ENCODE measurements at regions not wholly inside any gene's neighbourhood (a gene's known extent, or its start where the extent isn't known, plus 50 kb on each side); places are given as distances from the start of the nearest gene placed in this dataset.
"Not testable (repeated sequence)": the region's sequence is repeated elsewhere in the genome, so short reads cannot be mapped to it uniquely, and the experiment has no call there.

GRCh38 chr5:36436306-36436705 lies 134.6 kb upstream of the RANBP3L start:
- DNase-seq = no peak

DNA sequence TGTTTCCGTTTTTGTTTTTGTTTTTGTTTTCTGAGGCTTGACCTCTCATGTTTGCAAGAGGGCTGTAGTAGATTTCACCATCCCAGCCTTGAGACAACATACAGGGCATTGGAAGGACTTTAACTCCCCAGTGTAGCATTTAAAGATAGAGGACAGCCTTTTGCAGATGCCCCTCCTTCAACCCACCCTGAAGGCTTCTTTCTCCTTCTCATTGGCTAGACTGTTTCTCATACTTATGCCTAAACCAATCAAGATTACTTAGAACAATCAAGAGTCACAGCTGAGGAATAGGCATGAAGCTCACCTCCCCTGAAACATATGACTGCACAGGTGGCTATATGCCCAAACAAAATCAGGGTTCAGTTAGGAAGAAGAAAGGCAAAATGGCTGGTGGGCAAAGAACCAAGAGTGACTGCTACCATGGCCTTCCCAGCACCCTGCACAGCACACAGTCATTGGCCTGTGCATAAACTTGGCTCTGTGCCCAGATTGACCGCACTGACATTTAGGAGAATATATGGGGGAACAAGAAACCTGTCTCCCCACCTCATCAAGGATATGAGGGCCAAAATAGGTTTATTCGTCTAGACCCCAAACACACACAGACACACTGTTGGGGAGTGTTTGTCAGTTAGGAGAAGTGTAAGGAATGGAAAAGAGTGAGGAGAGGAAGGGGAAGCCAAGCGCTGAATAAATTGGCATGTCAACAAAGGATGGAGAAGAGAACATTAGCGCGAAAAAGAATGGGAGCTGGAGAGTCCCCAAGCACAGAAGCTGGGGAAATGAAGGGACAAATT lies 137.3 kb upstream of the RANBP3L start:
- DNase-seq = no peak

DNA sequence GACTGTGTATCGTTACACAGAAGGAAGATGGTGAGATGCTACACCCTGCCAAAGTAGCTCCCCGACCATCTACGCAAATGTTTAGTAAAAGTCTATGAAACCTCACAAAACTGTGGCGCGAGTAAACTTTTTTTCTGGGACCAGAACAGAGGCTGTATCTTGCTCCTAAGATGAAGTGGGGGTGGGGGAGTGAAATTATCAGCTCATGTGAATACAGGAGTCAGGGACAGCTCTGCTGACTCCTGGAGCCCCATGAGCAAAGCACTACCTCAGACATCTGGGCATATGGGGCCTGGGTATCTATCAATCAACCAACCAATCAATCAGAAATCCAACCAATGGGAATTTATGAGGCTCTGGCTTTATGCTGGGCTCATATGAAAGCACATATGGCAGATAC lies 138.6 kb upstream of the RANBP3L start:
- DNase-seq = no peak

DNA sequence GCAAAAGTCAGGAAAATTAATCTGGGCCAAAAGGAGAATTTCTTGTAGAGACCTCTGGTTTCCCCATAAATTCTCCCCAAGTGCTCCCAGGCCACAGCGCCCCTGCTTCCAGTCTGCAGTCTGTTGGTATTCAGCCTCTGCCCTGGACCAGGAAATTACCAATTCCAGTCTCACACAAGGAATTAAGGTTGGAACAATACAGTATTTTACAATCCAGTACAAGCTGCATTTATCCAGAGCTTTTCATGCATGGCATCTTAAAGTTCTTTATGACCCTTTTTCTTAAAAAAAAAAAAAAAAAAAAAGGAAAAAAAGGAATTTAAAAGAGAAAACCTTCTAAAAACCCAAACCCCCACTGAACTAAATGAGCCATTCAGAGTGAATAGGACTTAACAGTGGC lies 139.6 kb upstream of the RANBP3L start:
- DNase-seq = no peak

- no peak for DNase-seq
Measured at GRCh38 chr5:36442352-36442751, 140.7 kb upstream of the RANBP3L start.

- no peak for DNase-seq
Measured at GRCh38 chr5:36442796-36443195, 141.1 kb upstream of the RANBP3L start.

DNA sequence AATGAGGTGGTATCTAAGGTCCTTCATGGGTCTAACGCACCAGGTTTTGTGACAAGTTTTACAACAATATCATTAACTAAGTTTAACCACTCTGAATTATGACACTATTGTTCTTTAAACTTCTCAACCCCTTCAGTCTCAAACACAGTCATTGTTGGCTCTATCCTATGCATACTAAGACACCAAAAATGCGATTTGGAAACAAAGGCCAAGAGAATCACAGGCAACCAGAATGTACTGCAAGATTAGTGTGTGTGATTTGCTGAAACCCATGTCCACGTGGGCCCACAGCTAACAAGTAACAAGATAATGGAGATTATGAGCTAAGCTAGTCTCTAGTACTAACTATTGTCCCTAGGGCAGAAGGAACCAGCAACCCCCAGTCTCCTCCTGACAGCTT lies 142.2 kb upstream of the RANBP3L start:
- no peak for DNase-seq

DNA sequence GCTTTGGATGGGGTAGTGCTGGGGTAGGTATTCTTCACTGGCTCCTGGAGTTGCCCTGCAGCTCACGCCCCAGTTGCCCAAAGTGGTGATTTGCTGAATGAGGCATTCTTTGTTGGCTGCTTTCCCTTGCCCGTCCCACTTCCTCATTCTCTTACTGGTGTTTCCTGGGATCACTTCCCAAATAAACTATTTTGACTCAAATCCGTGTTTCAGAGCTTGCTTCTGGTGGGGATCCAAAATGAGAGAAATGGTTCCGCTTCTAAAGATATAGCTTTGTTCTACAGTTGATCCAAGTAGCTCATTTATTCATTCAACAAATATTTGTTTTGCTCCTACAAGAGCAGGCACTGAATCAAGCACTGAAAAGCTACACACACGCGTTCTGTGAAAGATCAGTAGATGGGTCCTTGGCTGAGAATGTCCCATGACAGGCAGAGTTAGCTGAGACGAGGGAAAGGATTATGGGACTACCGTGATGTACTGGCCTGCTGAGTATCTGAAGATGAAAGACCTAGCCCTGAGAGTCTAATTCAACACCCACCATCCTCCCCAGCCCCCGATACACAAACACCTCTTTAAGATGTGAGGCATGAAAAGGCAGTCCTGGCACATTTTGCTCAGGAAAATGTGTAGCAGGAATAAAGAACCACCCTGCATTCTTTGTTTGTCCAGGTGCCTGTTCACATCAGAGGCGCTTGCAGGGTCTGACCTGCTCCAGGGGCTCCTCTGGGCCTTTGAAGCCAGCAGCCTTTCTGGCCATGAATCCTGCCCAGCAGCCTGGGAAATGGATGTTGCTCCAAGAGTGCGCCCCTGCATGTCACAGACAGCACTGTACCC lies 143.1 kb upstream of the RANBP3L start:
- no peak for DNase-seq

GRCh38 chr5:36447776-36448175 lies 146.1 kb upstream of the RANBP3L start:
- DNase-seq = no peak

DNA sequence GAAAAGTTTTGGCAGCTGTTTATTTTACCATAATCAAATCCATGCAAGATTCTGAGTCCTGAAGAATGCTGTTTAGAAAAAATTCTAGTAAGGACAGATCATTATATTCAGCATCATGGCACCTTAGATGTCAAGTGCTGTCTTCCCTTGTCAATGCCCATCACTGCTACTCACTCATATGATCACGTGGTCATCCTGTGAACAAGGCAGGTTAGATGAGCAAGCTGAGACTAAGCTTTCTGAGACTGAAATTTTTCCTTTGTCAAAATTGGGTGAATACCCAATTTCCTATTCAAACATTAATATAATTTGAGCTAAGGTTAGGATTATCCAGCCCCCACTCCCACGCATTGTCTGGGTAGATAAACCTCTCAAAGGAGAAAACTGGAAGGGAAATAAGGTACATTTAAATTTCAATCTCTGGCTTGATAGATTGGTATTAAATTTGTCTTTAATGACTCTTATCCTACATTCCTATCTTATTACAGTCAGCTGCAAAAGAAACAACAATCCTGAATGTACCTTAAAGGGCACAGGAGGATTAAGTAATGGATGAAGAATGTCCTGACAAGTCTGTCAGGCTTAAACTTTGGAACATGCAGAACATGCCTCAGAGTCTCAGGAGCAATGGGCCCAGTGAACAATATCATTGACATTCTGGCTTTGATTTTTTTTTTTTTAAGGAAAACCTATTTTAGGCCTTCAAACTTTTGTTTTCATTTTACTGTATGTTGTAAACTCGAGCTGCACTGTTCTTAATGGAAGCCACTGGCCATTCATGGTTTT lies 148.7 kb upstream of the RANBP3L start:
- no peak for DNase-seq

DNA sequence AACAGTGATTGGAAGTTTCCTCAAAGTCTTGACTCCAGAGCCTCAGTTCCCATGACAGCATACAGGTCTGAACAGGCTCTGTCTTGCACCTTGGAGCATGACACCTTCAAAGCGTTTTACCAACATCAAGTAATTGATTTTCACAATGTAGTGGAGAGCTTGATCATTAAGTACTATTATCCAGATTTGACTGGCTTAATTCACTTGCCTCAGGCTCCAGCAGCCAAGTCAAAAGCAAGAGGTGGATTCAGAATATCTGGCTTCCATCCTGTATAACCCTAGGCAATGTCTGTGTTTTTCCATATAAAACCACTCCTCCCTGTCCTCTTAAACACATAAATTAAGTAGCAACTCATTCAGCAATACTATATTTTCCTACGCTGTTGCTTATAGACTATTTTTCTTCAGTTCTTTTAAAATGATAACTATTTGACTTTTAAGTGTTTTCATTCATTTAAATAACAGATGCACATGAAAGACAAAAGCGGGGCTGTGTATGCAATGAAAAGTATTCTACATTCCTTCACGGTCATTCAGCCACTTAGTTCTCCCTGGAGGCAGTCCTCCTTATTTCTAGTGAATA lies 150.8 kb upstream of the RANBP3L start:
- no peak for DNase-seq

GRCh38 chr5:36457511-36458270 lies 148.7 kb upstream of the SLC1A3 start:
- DNase-seq = no peak

DNA sequence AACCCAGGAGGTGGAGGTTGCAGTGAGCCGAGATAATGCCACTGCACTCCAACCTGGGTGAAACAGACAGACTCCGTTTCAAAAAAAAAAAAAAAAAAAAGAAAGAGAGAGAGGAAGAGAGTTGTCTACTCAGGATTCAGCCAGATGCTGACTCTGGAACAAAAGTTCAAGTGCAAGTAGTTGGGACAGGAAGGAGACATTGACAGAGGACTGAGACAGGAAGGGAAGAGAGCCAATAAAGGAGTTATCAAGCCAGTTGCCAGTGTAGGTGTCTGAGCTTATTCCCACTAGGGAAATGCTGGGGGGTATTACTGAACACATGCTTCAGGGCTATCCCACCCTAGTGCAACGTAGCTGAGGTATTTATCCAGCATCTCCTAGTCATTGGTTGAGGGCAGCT lies 147.7 kb upstream of the SLC1A3 start:
- DNase-seq = no peak

DNA sequence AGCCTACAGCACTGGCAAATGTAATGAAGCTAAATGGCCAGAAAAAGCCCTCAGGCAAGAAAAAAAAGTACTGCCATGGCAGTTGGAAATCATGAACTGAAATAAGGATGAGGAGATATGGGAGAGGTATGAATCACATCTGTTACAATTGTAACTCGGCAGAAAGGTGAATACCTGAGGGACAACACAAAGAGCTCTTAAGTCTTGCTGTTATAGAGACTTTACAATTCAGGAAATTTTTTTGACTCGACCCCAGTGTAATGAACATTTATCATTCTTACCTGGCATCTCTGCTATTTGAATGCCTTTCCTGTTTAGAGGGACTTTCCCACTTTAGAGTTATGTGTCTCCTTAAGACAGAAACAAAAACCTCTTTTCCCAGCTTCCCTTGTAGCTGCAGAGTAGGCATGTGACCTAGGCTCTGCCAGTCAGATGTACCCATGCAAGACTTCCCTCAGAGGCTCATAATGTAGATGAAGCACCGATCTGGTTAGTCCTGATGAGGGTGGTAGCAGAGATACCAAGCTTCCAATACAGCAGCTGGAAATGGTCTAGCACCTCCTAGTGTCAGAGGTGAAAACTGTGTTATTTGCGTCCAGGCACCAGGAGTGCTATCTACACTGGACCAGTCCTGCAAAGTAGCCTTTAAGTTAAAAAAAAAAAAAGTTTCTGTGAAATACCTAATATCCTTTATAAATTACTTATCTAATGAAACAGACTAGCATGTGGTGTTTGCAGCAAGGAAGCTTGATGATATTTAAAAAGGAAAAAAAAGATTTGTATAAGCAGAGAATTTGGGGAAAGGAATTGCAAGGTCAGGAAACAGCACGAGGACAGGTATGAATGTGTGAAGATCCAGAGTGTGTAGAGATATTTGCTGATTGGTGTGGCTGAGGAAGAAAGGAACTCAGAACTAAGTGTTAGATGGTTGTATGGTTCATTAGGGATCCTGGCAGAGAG lies 146.9 kb upstream of the SLC1A3 start:
- DNase-seq = no peak

DNA sequence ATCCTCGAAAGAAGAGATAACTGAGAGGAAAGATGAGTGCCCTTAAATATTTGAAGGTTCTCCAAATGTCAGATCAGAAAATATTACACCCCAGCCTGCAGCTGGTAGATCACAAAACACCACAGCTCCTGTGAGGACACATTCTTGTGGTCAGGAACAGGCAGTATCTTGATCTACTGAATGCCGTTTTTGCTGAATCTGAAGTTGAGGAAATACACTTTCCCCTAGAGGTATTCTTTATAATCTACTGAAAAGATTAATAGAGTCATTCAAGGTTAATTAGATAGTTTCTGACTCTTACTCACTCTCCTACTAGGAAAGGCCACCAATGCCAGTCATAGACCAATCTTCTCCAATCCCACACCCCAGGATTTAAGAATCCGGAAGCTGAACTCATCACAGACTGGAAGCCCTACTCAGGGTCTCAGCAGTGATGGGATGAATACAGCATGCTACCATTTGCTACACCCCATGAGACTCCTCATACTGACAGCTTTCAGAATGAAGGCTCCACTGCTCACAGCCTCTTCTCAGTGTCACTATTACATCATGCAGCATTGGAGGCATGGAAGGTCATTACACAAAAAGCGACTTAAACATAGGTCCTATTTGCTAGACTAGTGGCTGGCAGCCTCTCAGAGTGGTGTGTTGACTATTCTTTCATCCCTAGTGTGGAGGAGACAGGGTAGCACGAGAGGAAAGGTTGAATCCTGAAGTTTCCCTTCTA lies 143.9 kb upstream of the SLC1A3 start:
- no peak for DNase-seq

GRCh38 chr5:36475942-36476341 lies 130.5 kb upstream of the SLC1A3 start:
- DNase-seq = not testable (repeated sequence)

DNA sequence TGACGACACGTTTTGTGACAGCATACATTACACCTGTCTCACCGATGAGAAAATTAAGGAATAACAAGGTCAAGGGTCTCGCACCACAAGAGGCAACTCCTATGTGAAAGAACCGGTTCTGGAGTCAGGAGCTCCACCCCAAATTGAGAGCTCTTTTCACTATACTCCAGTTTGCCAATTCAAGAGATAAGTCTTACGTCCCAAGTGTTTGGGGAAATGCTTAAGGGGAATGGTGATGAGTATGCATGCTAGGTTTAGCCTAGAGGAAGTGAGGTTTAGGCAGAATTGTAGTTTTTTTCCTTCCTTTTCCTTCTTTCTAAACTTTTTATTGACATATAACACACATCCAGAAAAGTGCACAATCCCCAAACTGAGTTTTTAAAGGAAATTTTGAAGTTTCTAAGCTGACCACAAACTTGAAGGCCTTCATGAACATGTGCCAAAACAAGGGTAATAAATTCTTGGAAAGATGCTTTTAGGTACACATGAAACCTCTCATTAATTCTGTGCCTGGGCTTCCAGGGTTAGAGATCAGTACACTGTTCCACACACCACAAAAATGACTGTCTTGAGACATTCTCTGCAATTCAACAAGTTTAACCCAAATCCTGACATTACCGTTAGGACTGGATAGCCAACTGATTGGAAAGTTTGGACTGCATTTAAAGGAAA lies 127.6 kb upstream of the SLC1A3 start:
- no peak for DNase-seq

- DNase-seq = no peak
Measured at GRCh38 chr5:36481454-36482120, 124.8 kb upstream of the SLC1A3 start.

GRCh38 chr5:36482812-36483211 lies 123.6 kb upstream of the SLC1A3 start:
- no peak for DNase-seq

Measured in NCI-H2107 (cell line).